H1 (cell line): ENCODE measurements at regions not wholly inside any gene's neighbourhood (a gene's known extent, or its start where the extent isn't known, plus 50 kb on each side); places are given as distances from the start of the nearest gene placed in this dataset.

Source experiments
- CTCF ChIA-PET: fragments of 300-600 bp; sonication (Branson Sonifier 250); formaldehyde crosslinking; loops from one replicate; lab custom pipeline; 2021; ENCODE audit not compliant: partially characterized antibody; lab: Charles Lee
- POLR2A ChIA-PET: fragments of 300-600 bp; sonication (Branson Sonifier 250); formaldehyde crosslinking; loops from one replicate; lab custom pipeline; 2021; ENCODE audit warnings: inconsistent platforms; ENCODE audit not compliant: partially characterized antibody; lab: Charles Lee
- DNase-seq, 2 experiments: peaks; one replicate each; pipeline versions ENCODE4 v3.0.0 to v3.0.0-alpha.2; 2010 to 2022; ENCODE audit warnings: low spot score in 2 of 2, low read depth in 1 of 2, mixed read lengths in 1 of 2
- FAIRE-seq: peaks from 2 replicates; lab custom pipeline; 2011; peaks lifted over from hg19 to GRCh38; lab: Jason Lieb, UNC
- H2AFZ ChIP-seq: 2 replicates; pipeline ENCODE4 v1.8.1; 2012; ENCODE audit warnings: low read length, inconsistent platforms
- H2AK5ac ChIP-seq: 2 replicates; pipeline ENCODE4 v1.6.1; 2013; ENCODE audit warnings: low read depth, low read length
- H2BK120ac ChIP-seq: replicated peaks from 2 replicates; pipeline ENCODE3; 2013; ENCODE audit warnings: low read depth, low read length, inconsistent platforms
- H2BK12ac ChIP-seq: 2 replicates; pipeline ENCODE4 v1.6.1; 2013; ENCODE audit warnings: low read depth, low read length
- H2BK15ac ChIP-seq: 2 replicates; pipeline ENCODE4 v1.6.1; 2013; ENCODE audit warnings: low read length
- H2BK20ac ChIP-seq: 2 replicates; pipeline ENCODE4 v1.6.1; 2013; ENCODE audit warnings: low read length
- H2BK5ac ChIP-seq: 2 replicates; pipeline ENCODE4 v1.6.1; 2013; ENCODE audit warnings: low read depth, low read length
- H3K14ac ChIP-seq: 2 replicates; pipeline ENCODE4 v1.6.1; 2013; ENCODE audit warnings: inconsistent platforms; ENCODE audit not compliant: insufficient read length
- H3K18ac ChIP-seq: 2 replicates; pipeline ENCODE4 v1.6.1; 2013; ENCODE audit warnings: low read length; ENCODE audit errors: extremely low read depth
- H3K23ac ChIP-seq: 2 replicates; pipeline ENCODE4 v1.6.1; 2013; ENCODE audit warnings: inconsistent platforms; ENCODE audit not compliant: insufficient read length
- H3K23me2 ChIP-seq: 2 replicates; pipeline ENCODE4 v1.6.1; 2013; ENCODE audit warnings: low read depth, low read length
- H3K27ac ChIP-seq: 2 replicates; pipeline ENCODE4 v1.6.1; 2011; ENCODE audit warnings: low read depth, low read length, inconsistent platforms
- H3K27me3 ChIP-seq, 4 experiments: replicated peaks in 1 of 4; 1 replicate in 1 of 4; 2 replicates in 3 of 4; pipeline versions ENCODE4 v1.6.1 to v1.8.1; 2011 to 2013; ENCODE audit warnings: low read length in 3 of 4, mild to moderate bottlenecking in 3 of 4, inconsistent platforms in 2 of 4, mixed read lengths in 2 of 4, moderate library complexity in 1 of 4; ENCODE audit not compliant: control insufficient read depth in 3 of 4, insufficient read depth in 3 of 4; ENCODE audit errors: extremely low read depth in 1 of 4
- H3K36me3 ChIP-seq, 4 experiments: 2 replicates each; pipeline versions ENCODE4 v1.6.1 to v1.8.1; 2011 to 2013; ENCODE audit warnings: mild to moderate bottlenecking in 4 of 4, low read length in 3 of 4, moderate library complexity in 2 of 4, control low read depth in 1 of 4, inconsistent platforms in 1 of 4; ENCODE audit not compliant: insufficient read depth in 4 of 4, control insufficient read depth in 2 of 4
- H3K4ac ChIP-seq: replicated peaks from 2 replicates; pipeline ENCODE3; 2013; ENCODE audit warnings: low read length, low read depth, mixed read lengths, inconsistent platforms; ENCODE audit not compliant: insufficient read length
- H3K4me1 ChIP-seq, 4 experiments: replicated peaks in 1 of 4; 1 replicate in 1 of 4; 2 replicates in 3 of 4; pipeline versions ENCODE4 v1.6.1 to v1.8.1; 2011 to 2013; ENCODE audit warnings: low read length in 3 of 4, inconsistent platforms in 2 of 4, mixed read lengths in 1 of 4; ENCODE audit not compliant: insufficient read depth in 4 of 4, control insufficient read depth in 3 of 4
- H3K4me2 ChIP-seq, 2 experiments: 2 replicates each; pipeline versions ENCODE4 v1.6.1 to v1.8.1; 2011 to 2013; ENCODE audit warnings: low read depth in 2 of 2, low read length in 2 of 2, control low read depth in 1 of 2, inconsistent platforms in 1 of 2, mild to moderate bottlenecking in 1 of 2; ENCODE audit not compliant: insufficient read depth in 1 of 2
- H3K4me3 ChIP-seq, 4 experiments: fragments of 200-600, 300-600 bp in 1 of 4; sonication (generic), shearing (Covaris generic), sonication (Bioruptor Twin) in 1 of 4; 2 replicates each; pipeline versions ENCODE4 v1.5.1 to v1.8.1; 2011 to 2016; ENCODE audit warnings: low read length in 4 of 4, low read depth in 3 of 4, control low read depth in 2 of 4, inconsistent platforms in 2 of 4, mild to moderate bottlenecking in 2 of 4, mixed read lengths in 1 of 4, moderate library complexity in 1 of 4; ENCODE audit not compliant: insufficient read depth in 2 of 4; ENCODE audit errors: extremely low read depth in 1 of 4
- H3K56ac ChIP-seq: replicated peaks from 2 replicates; pipeline ENCODE3; 2013; ENCODE audit warnings: low read depth, mild to moderate bottlenecking, mixed read lengths, low read length, inconsistent platforms; ENCODE audit not compliant: insufficient read length
- H3K79me1 ChIP-seq: 2 replicates; pipeline ENCODE4 v1.6.1; 2013; ENCODE audit warnings: low read depth, low read length, control low read depth
- H3K79me2 ChIP-seq, 2 experiments: 2 replicates each; pipeline versions ENCODE4 v1.6.1 to v1.8.1; 2012 to 2013; ENCODE audit warnings: low read length in 2 of 2, mild to moderate bottlenecking in 2 of 2, inconsistent platforms in 1 of 2; ENCODE audit not compliant: insufficient read depth in 2 of 2, control insufficient read depth in 1 of 2
- H3K9ac ChIP-seq, 4 experiments: replicated peaks in 1 of 4; 1 replicate in 1 of 4; 2 replicates in 3 of 4; pipeline versions ENCODE4 v1.6.1 to v1.8.1; 2011 to 2013; ENCODE audit warnings: low read depth in 3 of 4, low read length in 3 of 4, control low read depth in 2 of 4, mild to moderate bottlenecking in 2 of 4, moderate library complexity in 2 of 4, inconsistent platforms in 1 of 4; ENCODE audit errors: extremely low read depth in 1 of 4
- H3K9me3 ChIP-seq, 2 experiments: 2 replicates each; pipeline versions ENCODE4 v1.6.1 to v1.8.1; 2012 to 2013; ENCODE audit warnings: mild to moderate bottlenecking in 2 of 2, moderate library complexity in 2 of 2, control low read depth in 1 of 2, inconsistent platforms in 1 of 2, low read depth in 1 of 2, low read length in 1 of 2, mixed read lengths in 1 of 2; ENCODE audit not compliant: insufficient read depth in 2 of 2
- H4K20me1 ChIP-seq, 2 experiments: replicated peaks in 1 of 2; 2 replicates each; pipeline versions ENCODE3 to v1.8.1; 2011 to 2013; ENCODE audit warnings: inconsistent platforms in 2 of 2, low read length in 2 of 2, mild to moderate bottlenecking in 1 of 2; ENCODE audit not compliant: insufficient read depth in 2 of 2, control insufficient read depth in 1 of 2
- H4K5ac ChIP-seq: 2 replicates; pipeline ENCODE4 v1.6.1; 2013; ENCODE audit warnings: low read length, low read depth, mixed read lengths, inconsistent platforms; ENCODE audit not compliant: insufficient read length
- H4K8ac ChIP-seq: 2 replicates; pipeline ENCODE4 v1.8.0; 2013; ENCODE audit warnings: mild to moderate bottlenecking, moderate library complexity, low read length, inconsistent platforms; ENCODE audit not compliant: insufficient read depth; ENCODE audit errors: extremely low read depth
- H4K91ac ChIP-seq: replicated peaks from 2 replicates; pipeline ENCODE3; 2013; ENCODE audit warnings: low read length, mixed read lengths, inconsistent platforms; ENCODE audit not compliant: insufficient read length
- RFX5 ChIP-seq: IDR thresholded peaks from 2 replicates; pipeline ENCODE4 v1.6.1; 2011; ENCODE audit warnings: low read depth, low read length, improper control_type of control experiment, borderline replicate concordance
- WGBS, 2 experiments: shearing (Covaris generic) in 1 of 2; methylation state at CpG; one replicate each; pipeline versions ENCODE4 v1.1.6 to v1.1.7; 2013 to 2015; ENCODE audit warnings: low lambda C conversion rate in 2 of 2, mixed read lengths in 2 of 2, inconsistent platforms in 1 of 2, low coverage in 1 of 2, missing lambda C conversion rate in 1 of 2; ENCODE audit not compliant: insufficient replicate concordance in 2 of 2, insufficient coverage in 1 of 2, insufficient read length in 1 of 2; ENCODE audit errors: extremely low coverage in 1 of 2, missing lambda C conversion rate in 1 of 2; 5-methylcytosine and 5-hydroxymethylcytosine counted together

- Histone ChIP-seq H4K5ac (no peak overlapping the region), H3K27me3 (no peaks in the 10 kb centered on the region; a peak in 1 of 7 replicates), H4K8ac (no peak overlapping the region), H3K4me1 (no peaks in the 10 kb centered on the region), H2AFZ (no peak overlapping the region), H3K23me2 (no peaks in the 10 kb centered on the region; the same call in 1 of the 2 replicates), H3K4me3 (no peak overlapping the region), H2BK5ac (no peak overlapping the region), H3K56ac (no peak overlapping the region), H3K4me2 (no peak overlapping the region), H2AK5ac (no peak overlapping the region), H4K91ac (no peak overlapping the region), H4K20me1 (no peaks in the 10 kb centered on the region), H3K14ac (no peak overlapping the region), H3K18ac (no peak overlapping the region), H3K36me3 (no peaks in the 10 kb centered on the region), H3K4ac (no peak overlapping the region), H2BK20ac (no peak overlapping the region), H3K79me1 (no peaks in the 10 kb centered on the region), H2BK12ac (no peak overlapping the region), H2BK15ac (no peak overlapping the region)
- DNase-seq, result no peak
- POLR2A ChIA-PET, result no interaction called here
- WGBS, 2 experiments, result 94% methylated on average over 1 of the region's 1 CpG; no CpG with 5 or more reads in 1 of the 2 experiments
- TF ChIP-seq RFX5, result no peak
- TF ChIP-seq, all 59 proteins: peak for 0
- FAIRE-seq, result no peak
- no peak overlapping the region for H3K9ac ChIP-seq
- H3K27ac ChIP-seq, result no peak overlapping the region
- H3K23ac ChIP-seq, result no peak overlapping the region
- H3K9me3 ChIP-seq, result no peaks in the 10 kb centered on the region
- H3K79me2 ChIP-seq, result no peaks in the 10 kb centered on the region
- CTCF ChIA-PET, result no interaction called here
- no peak overlapping the region for H2BK120ac ChIP-seq
These were observed 434.4 kb upstream of the BRINP1 start for GRCh38 chr9:119803679-119804078.
